ENCODE measurements at regions not wholly inside any gene's neighbourhood (a gene's known extent, or its start where the extent isn't known, plus 50 kb on each side); places are given as distances from the start of the nearest gene placed in this dataset.

- intact Hi-C loops (cut with micrococcal nuclease): no loop called here
- CTCF ChIA-PET: no interaction called here
- no peak overlapping the region for H3K27ac ChIP-seq (ENCODE audit: insufficient read depth, low read depth, low read length)
- no peak overlapping the region for H3K4me2 ChIP-seq (ENCODE audit: insufficient read depth, low read length)
- no peaks in the 10 kb centered on the region for H3K27me3 ChIP-seq (ENCODE audit: control insufficient read depth in 2 of 2, insufficient read depth in 2 of 2, low read length in 2 of 2)
- TF ChIP-seq MAX (IDR thresholded peaks at IDR 0.05; ENCODE audit: insufficient read depth, insufficient read length): no peak
- TF ChIP-seq MYC (IDR thresholded peaks at IDR 0.05; ENCODE audit: low read depth, low read length): no peak
- no peak for TF ChIP-seq EZH2 (IDR thresholded peaks at IDR 0.05; ENCODE audit: borderline replicate concordance, low read depth, low read length, severe bottlenecking)
- no peak for TF ChIP-seq JUN (IDR thresholded peaks at IDR 0.05; ENCODE audit: borderline replicate concordance, insufficient read depth, insufficient read length, low read depth)
- TF ChIP-seq FOS (IDR thresholded peaks at IDR 0.05; ENCODE audit: borderline replicate concordance, insufficient read depth, low read length): no peak
- no peak for TF ChIP-seq GATA2 (IDR thresholded peaks at IDR 0.05; ENCODE audit: insufficient read depth, insufficient read length, low read depth, low read length)
- no peak for TF ChIP-seq POLR2AphosphoS5 (IDR thresholded peaks at IDR 0.05; ENCODE audit: insufficient read depth, low read depth, low read length)
- no peak for TF ChIP-seq CTCF (IDR thresholded peaks at IDR 0.05; ENCODE audit: extremely low read depth in 1 of 2, insufficient read depth in 1 of 2, low read depth in 1 of 2, low read length in 2 of 2)
- TF ChIP-seq POLR2A (IDR thresholded peaks at IDR 0.05; ENCODE audit: low read depth, low read length): no peak
- no peaks in the 10 kb centered on the region for H4K20me1 ChIP-seq (replicated peaks; ENCODE audit: control insufficient read depth, extremely low read depth, insufficient read depth, low read length)
- H3K9ac ChIP-seq (replicated peaks; ENCODE audit: extremely low read depth, insufficient read depth, low read length): no peak overlapping the region
- no peak overlapping the region for H2AFZ ChIP-seq (ENCODE audit: low read depth, low read length)
- no peak overlapping the region for H3K4me3 ChIP-seq (replicated peaks in 1 of 3; ENCODE audit: insufficient read depth in 1 of 3, low read depth in 1 of 3, low read length in 3 of 3)
- dilution Hi-C loops (cut with MboI; ENCODE audit: extremely low pct_ligation_motif_present, low sequenced_read_pairs): no loop called here
- no peak for FAIRE-seq
- no peaks in the 10 kb centered on the region for H3K9me3 ChIP-seq (replicated peaks; ENCODE audit: control insufficient read depth, insufficient read depth, low read length)
- no peaks in the 10 kb centered on the region for H3K79me2 ChIP-seq (ENCODE audit: control insufficient read depth, insufficient read depth, low read length)
- BruUV-seq (replicated peaks): no TSS peak
- no peaks in the 10 kb centered on the region for H3K9me1 ChIP-seq (replicated peaks; ENCODE audit: control insufficient read depth, extremely low read depth, insufficient read depth, low read length)
- POLR2A ChIA-PET: no interaction called here
- H3K4me1 ChIP-seq (ENCODE audit: control insufficient read depth, extremely low read depth, insufficient read depth, low read length): no peaks in the 10 kb centered on the region
- no peaks in the 10 kb centered on the region for H3K36me3 ChIP-seq (ENCODE audit: control insufficient read depth in 2 of 2, extremely low read depth in 1 of 2, insufficient read depth in 2 of 2, low read length in 2 of 2)
- no peak for DNase-seq (ENCODE audit: low read depth, low spot score)
These were observed 75.9 kb downstream of the SST start for GRCh38 chr3:187594272-187594671.
